Activated naive CD4-positive, alpha-beta T cell treated with anti-CD3 and anti-CD28 coated beads for 36 hours (primary cell): ENCODE measurements at regions not wholly inside any gene's neighbourhood (a gene's known extent, or its start where the extent isn't known, plus 50 kb on each side); places are given as distances from the start of the nearest gene placed in this dataset.
"Not testable (repeated sequence)": the region's sequence is repeated elsewhere in the genome, so short reads cannot be mapped to it uniquely, and the experiment has no call there.

Experiments used
- CTCF ChIA-PET: fragments of 350-600 bp; sonication (Branson Sonifier 250); formaldehyde crosslinking; loops from one replicate; lab custom pipeline; 2021; ENCODE audit warnings: antibody characterized with exemption; lab: Charles Lee
- DNase-seq: peaks from one replicate; pipeline ENCODE4 v3.0.0-alpha.2; 2020
- H3K27ac Mint-ChIP-seq: one replicate; pipeline ENCODE4 v1.8.0; 2021; ENCODE audit warnings: mild to moderate bottlenecking, mixed read lengths
- H3K27me3 Mint-ChIP-seq: one replicate; pipeline ENCODE4 v1.8.0; 2021; ENCODE audit warnings: low read depth, mixed read lengths
- H3K36me3 Mint-ChIP-seq: one replicate; pipeline ENCODE4 v1.8.0; 2021; ENCODE audit warnings: low read depth, mixed read lengths
- H3K4me1 Mint-ChIP-seq: one replicate; pipeline ENCODE4 v1.8.0; 2021; ENCODE audit warnings: low read depth, mixed read lengths
- H3K4me3 Mint-ChIP-seq: one replicate; pipeline ENCODE4 v1.8.0; 2021; ENCODE audit warnings: mild to moderate bottlenecking, moderate library complexity, mixed read lengths
- H3K9me3 Mint-ChIP-seq: one replicate; pipeline ENCODE4 v1.8.0; 2021; ENCODE audit warnings: mixed read lengths
- intact Hi-C: fragments of 100-400 bp; cut with micrococcal nuclease; formaldehyde crosslinking; loops from one replicate; pipeline ENCODE4 v1.15.1; 2023

GRCh38 chr18:78792094-78792493 is 187.5 kb upstream of the SALL3 start:
- no peaks in the 10 kb centered on the region for H3K4me1 Mint-ChIP-seq
- no peaks in the 10 kb centered on the region for H3K36me3 Mint-ChIP-seq
- CTCF ChIA-PET: no interaction called here
- peaks cover 4% of the 10 kb centered on the region for H3K9me3 Mint-ChIP-seq
- H3K27ac Mint-ChIP-seq: no peak overlapping the region
- DNase-seq: no peak
- H3K4me3 Mint-ChIP-seq: no peak overlapping the region
- intact Hi-C loops: no loop called here
- no peaks in the 10 kb centered on the region for H3K27me3 Mint-ChIP-seq

GRCh38 chr18:78792736-78793135 is 186.9 kb upstream of the SALL3 start:
- Mint-ChIP-seq H3K9me3 (peaks cover 4% of the 10 kb centered on the region), H3K4me1 (no peaks in the 10 kb centered on the region), H3K4me3 (no peak overlapping the region), H3K36me3 (no peaks in the 10 kb centered on the region), H3K27me3 (no peaks in the 10 kb centered on the region), H3K27ac (no peak overlapping the region)
- intact Hi-C loops: no loop called here
- no peak for DNase-seq
- CTCF ChIA-PET: no interaction called here

GRCh38 chr18:78793313-78794070 is 186.1 kb upstream of the SALL3 start:
- H3K27ac Mint-ChIP-seq: no peak overlapping the region
- CTCF ChIA-PET: no interaction called here
- no peaks in the 10 kb centered on the region for H3K27me3 Mint-ChIP-seq
- no peak for DNase-seq
- peaks cover 4% of the 10 kb centered on the region for H3K9me3 Mint-ChIP-seq
- no peaks in the 10 kb centered on the region for H3K4me1 Mint-ChIP-seq
- intact Hi-C loops: no loop called here
- no peak overlapping the region for H3K4me3 Mint-ChIP-seq
- H3K36me3 Mint-ChIP-seq: no peaks in the 10 kb centered on the region

GRCh38 chr18:78794071-78794430 is 185.6 kb upstream of the SALL3 start:
- no peak overlapping the region for H3K4me3 Mint-ChIP-seq
- H3K36me3 Mint-ChIP-seq: no peaks in the 10 kb centered on the region
- H3K27me3 Mint-ChIP-seq: no peaks in the 10 kb centered on the region
- CTCF ChIA-PET: no interaction called here
- DNase-seq: no peak
- H3K9me3 Mint-ChIP-seq: peaks cover 4% of the 10 kb centered on the region
- no peaks in the 10 kb centered on the region for H3K4me1 Mint-ChIP-seq
- H3K27ac Mint-ChIP-seq: no peak overlapping the region
- intact Hi-C loops: no loop called here

- H3K27ac Mint-ChIP-seq: no peak overlapping the region
- CTCF ChIA-PET: no interaction called here
- no peak overlapping the region for H3K4me3 Mint-ChIP-seq
- intact Hi-C loops: no loop called here
- H3K36me3 Mint-ChIP-seq: no peaks in the 10 kb centered on the region
- H3K4me1 Mint-ChIP-seq: no peaks in the 10 kb centered on the region
- DNase-seq: no peak
- H3K9me3 Mint-ChIP-seq: peaks cover 4% of the 10 kb centered on the region
- H3K27me3 Mint-ChIP-seq: no peaks in the 10 kb centered on the region
Observed at GRCh38 chr18:78796693-78797455, 182.7 kb upstream of the SALL3 start.

- Mint-ChIP-seq H3K27ac (no peak overlapping the region), H3K36me3 (no peaks in the 10 kb centered on the region), H3K4me3 (no peak overlapping the region), H3K27me3 (no peaks in the 10 kb centered on the region), H3K9me3 (peaks cover 4% of the 10 kb centered on the region), H3K4me1 (no peaks in the 10 kb centered on the region)
- CTCF ChIA-PET: no interaction called here
- intact Hi-C loops: no loop called here
- DNase-seq: no peak
Observed at GRCh38 chr18:78797499-78797898, 182.1 kb upstream of the SALL3 start.

- H3K4me1 Mint-ChIP-seq: no peaks in the 10 kb centered on the region
- CTCF ChIA-PET: no interaction called here
- intact Hi-C loops: no loop called here
Observed at GRCh38 chr18:78798402-78799175, 181.0 kb upstream of the SALL3 start.

GRCh38 chr18:78799382-78800089 is 180.1 kb upstream of the SALL3 start:
- Mint-ChIP-seq H3K4me1 (no peaks in the 10 kb centered on the region), H3K36me3 (no peaks in the 10 kb centered on the region), H3K9me3 (peaks cover 4% of the 10 kb centered on the region), H3K27ac (no peak overlapping the region), H3K27me3 (no peaks in the 10 kb centered on the region), H3K4me3 (no peak overlapping the region)
- intact Hi-C loops: no loop called here
- DNase-seq: no peak
- CTCF ChIA-PET: no interaction called here

More at GRCh38 chr18:78798402-78799175, 181.0 kb upstream of the SALL3 start:
- no peak for DNase-seq
- Mint-ChIP-seq H3K27me3 (no peaks in the 10 kb centered on the region), H3K9me3 (peaks cover 4% of the 10 kb centered on the region), H3K27ac (no peak overlapping the region), H3K36me3 (no peaks in the 10 kb centered on the region), H3K4me3 (no peak overlapping the region)

- H3K9me3 Mint-ChIP-seq, H3K36me3 Mint-ChIP-seq: not testable (repeated sequence)
Observed at GRCh38 chr18:78800102-78800851, 179.3 kb upstream of the SALL3 start.

GRCh38 chr18:78801011-78801410 is 178.6 kb upstream of the SALL3 start:
- CTCF ChIA-PET: no interaction called here
- Mint-ChIP-seq H3K4me1 (no peaks in the 10 kb centered on the region), H3K27me3 (no peaks in the 10 kb centered on the region), H3K36me3 (no peaks in the 10 kb centered on the region), H3K9me3 (peaks cover 4% of the 10 kb centered on the region), H3K27ac (no peak overlapping the region), H3K4me3 (no peak overlapping the region)
- DNase-seq: no peak
- intact Hi-C loops: no loop called here

More at GRCh38 chr18:78800102-78800851, 179.3 kb upstream of the SALL3 start:
- H3K27ac Mint-ChIP-seq, intact Hi-C loops, H3K4me3 Mint-ChIP-seq, H3K27me3 Mint-ChIP-seq, H3K4me1 Mint-ChIP-seq, DNase-seq, CTCF ChIA-PET: not testable (repeated sequence)

GRCh38 chr18:78803104-78803503 is 176.5 kb upstream of the SALL3 start:
- H3K4me1 Mint-ChIP-seq: no peaks in the 10 kb centered on the region
- H3K36me3 Mint-ChIP-seq: no peaks in the 10 kb centered on the region
- no peaks in the 10 kb centered on the region for H3K9me3 Mint-ChIP-seq
- intact Hi-C loops: no loop called here
- CTCF ChIA-PET: no interaction called here
- H3K4me3 Mint-ChIP-seq: no peak overlapping the region
- no peak overlapping the region for H3K27ac Mint-ChIP-seq
- H3K27me3 Mint-ChIP-seq: no peaks in the 10 kb centered on the region
- no peak for DNase-seq
